A673 (cell line): ENCODE measurements at regions not wholly inside any gene's neighbourhood (a gene's known extent, or its start where the extent isn't known, plus 50 kb on each side); places are given as distances from the start of the nearest gene placed in this dataset.

ENCODE experiments used
- BruUV-seq: library from RNA; stranded (reverse); fragments of 400-500 nt; replicated peaks from 2 replicates; lab custom pipeline; 2021; lab: Mats Ljungman, UMichigan
- CTCF ChIA-PET: fragments of 300-600 bp; sonication (Branson Sonifier 250); formaldehyde crosslinking; loops from one replicate; lab custom pipeline; 2022; ENCODE audit warnings: antibody characterized with exemption; lab: Charles Lee
- POLR2A ChIA-PET: fragments of 300-600 bp; sonication (Branson Sonifier 250); formaldehyde crosslinking; loops from one replicate; lab custom pipeline; 2022; ENCODE audit warnings: antibody characterized with exemption; ENCODE audit not compliant: low non-redundant PET; lab: Charles Lee
- DNase-seq: peaks from one replicate; pipeline ENCODE4 v3.0.0-alpha.2; 2015; ENCODE audit warnings: low spot score
- H3K27ac ChIP-seq: fragments of 200-600 bp; sonication (generic); 2 replicates; pipeline ENCODE4 v1.5.1; 2016; ENCODE audit warnings: mixed run types, low read depth, mild to moderate bottlenecking, mixed read lengths, antibody characterized with exemption, low read length; ENCODE audit not compliant: poor library complexity, severe bottlenecking
- H3K27me3 ChIP-seq: fragments of 200-600 bp; sonication (generic); replicated peaks from 2 replicates; pipeline ENCODE4 v1.6.1; 2017; ENCODE audit warnings: mixed run types, low read depth, mild to moderate bottlenecking, mixed read lengths, antibody characterized with exemption, low read length; ENCODE audit not compliant: insufficient read depth, poor library complexity
- H3K36me3 ChIP-seq: fragments of 200-600 bp; sonication (generic); 2 replicates; pipeline ENCODE4 v1.6.1; 2016; ENCODE audit warnings: mixed run types, mild to moderate bottlenecking, mixed read lengths, antibody characterized with exemption, low read length; ENCODE audit not compliant: insufficient read depth, poor library complexity, severe bottlenecking
- H3K4me1 ChIP-seq: fragments of 200-600 bp; sonication (generic); 2 replicates; pipeline ENCODE4 v1.6.1; 2017; ENCODE audit warnings: mixed run types, mild to moderate bottlenecking, mixed read lengths, antibody characterized with exemption, low read length; ENCODE audit not compliant: insufficient read depth, poor library complexity, severe bottlenecking
- H3K4me3 ChIP-seq: fragments of 200-600 bp; sonication (generic); 2 replicates; pipeline ENCODE4 v1.5.1; 2016; ENCODE audit warnings: low read depth, mixed run types, mild to moderate bottlenecking, mixed read lengths, low read length; ENCODE audit not compliant: poor library complexity, severe bottlenecking
- H3K9me3 ChIP-seq: fragments of 200-600 bp; sonication (generic); 2 replicates; pipeline ENCODE4 v1.6.1; 2016; ENCODE audit warnings: mixed run types, low read depth, mild to moderate bottlenecking, mixed read lengths, antibody characterized with exemption, low read length; ENCODE audit not compliant: poor library complexity, severe bottlenecking
- EZH2 ChIP-seq: fragments of 200-600 bp; sonication (generic); IDR thresholded peaks from 2 replicates; pipeline ENCODE4 v1.6.1; 2017; ENCODE audit warnings: borderline replicate concordance, low read depth, mild to moderate bottlenecking, mixed read lengths, antibody characterized with exemption, low read length; ENCODE audit not compliant: poor library complexity, severe bottlenecking
- intact Hi-C: fragments of 100-400 bp; cut with micrococcal nuclease; formaldehyde crosslinking; loops from one replicate; pipeline ENCODE4 v1.10.0; 2022; ENCODE audit not compliant: unreplicated experiment
- TF ChIP-seq, protein P1 (sequence below): fragments of 300-800, 200-600 bp; sonication (generic); conservative IDR thresholded peaks from 2 replicates; pipeline ENCODE4 v1.5.1; 2017; ENCODE audit warnings: low read depth, mild to moderate bottlenecking, antibody characterized with exemption, low read length, moderate library complexity, mixed read lengths

DNA sequence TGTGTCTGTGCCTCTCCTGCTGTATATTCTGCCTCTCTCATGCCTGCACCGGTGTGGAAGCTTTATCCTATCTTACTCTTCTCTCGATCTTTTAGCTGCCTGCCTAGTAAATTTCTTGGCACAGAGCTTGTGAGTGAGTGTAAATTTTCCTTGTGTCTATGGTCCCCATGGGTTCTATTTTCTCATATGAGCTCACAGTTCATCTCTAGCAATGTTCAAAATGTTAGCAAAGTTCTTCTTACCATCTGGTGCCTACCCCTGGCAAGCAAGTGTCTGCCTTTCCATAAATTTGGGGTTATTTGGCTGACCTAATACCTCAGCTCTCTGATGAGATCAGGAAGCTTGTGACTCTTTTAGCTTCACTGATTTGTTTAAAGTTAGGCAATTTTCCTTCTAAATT lies 572.1 kb upstream of the BRINP3 start:
- Histone ChIP-seq H3K36me3 (no peaks in the 10 kb centered on the region), H3K27ac (no peak overlapping the region), H3K4me1 (no peaks in the 10 kb centered on the region), H3K4me3 (no peak overlapping the region), H3K27me3 (no peaks in the 10 kb centered on the region), H3K9me3 (no peaks in the 10 kb centered on the region)
- ChIA-PET POLR2A (no interaction called here), CTCF (no interaction called here)
- no peak for DNase-seq
- intact Hi-C loops: no loop called here
- no peak for TF ChIP-seq EZH2
- TF ChIP-seq, protein P1, sequence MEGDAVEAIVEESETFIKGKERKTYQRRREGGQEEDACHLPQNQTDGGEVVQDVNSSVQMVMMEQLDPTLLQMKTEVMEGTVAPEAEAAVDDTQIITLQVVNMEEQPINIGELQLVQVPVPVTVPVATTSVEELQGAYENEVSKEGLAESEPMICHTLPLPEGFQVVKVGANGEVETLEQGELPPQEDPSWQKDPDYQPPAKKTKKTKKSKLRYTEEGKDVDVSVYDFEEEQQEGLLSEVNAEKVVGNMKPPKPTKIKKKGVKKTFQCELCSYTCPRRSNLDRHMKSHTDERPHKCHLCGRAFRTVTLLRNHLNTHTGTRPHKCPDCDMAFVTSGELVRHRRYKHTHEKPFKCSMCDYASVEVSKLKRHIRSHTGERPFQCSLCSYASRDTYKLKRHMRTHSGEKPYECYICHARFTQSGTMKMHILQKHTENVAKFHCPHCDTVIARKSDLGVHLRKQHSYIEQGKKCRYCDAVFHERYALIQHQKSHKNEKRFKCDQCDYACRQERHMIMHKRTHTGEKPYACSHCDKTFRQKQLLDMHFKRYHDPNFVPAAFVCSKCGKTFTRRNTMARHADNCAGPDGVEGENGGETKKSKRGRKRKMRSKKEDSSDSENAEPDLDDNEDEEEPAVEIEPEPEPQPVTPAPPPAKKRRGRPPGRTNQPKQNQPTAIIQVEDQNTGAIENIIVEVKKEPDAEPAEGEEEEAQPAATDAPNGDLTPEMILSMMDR: no peak
- no TSS peak for BruUV-seq

DNA sequence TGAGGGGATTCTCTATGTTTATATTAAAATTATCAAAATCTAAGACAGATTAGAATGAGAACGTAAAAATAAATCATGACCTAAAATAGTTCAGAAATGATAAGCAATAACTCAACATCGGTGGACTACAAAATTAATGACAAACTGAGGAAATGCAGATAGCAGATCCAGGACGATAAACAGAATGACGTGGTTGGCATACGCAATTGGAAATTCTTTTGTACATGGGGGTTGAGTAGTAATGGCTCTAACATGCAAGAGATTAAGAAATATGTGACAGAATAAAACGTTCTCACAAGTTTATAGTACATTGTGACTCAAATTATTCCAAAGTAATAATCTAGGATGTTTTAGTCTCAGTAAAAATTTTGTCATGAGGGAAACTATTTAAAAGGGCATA lies 575.2 kb upstream of the BRINP3 start:
- CTCF ChIA-PET: no interaction called here
- TF ChIP-seq, protein P1: no peak
- no peak for TF ChIP-seq EZH2
- H3K4me3 ChIP-seq: no peak overlapping the region
- H3K27me3 ChIP-seq: no peaks in the 10 kb centered on the region
- H3K27ac ChIP-seq: no peak overlapping the region
- DNase-seq: no peak
- H3K4me1 ChIP-seq: no peaks in the 10 kb centered on the region
- no peaks in the 10 kb centered on the region for H3K9me3 ChIP-seq
- POLR2A ChIA-PET: no interaction called here
- H3K36me3 ChIP-seq: no peaks in the 10 kb centered on the region
- intact Hi-C loops: no loop called here
- BruUV-seq: no TSS peak

DNA sequence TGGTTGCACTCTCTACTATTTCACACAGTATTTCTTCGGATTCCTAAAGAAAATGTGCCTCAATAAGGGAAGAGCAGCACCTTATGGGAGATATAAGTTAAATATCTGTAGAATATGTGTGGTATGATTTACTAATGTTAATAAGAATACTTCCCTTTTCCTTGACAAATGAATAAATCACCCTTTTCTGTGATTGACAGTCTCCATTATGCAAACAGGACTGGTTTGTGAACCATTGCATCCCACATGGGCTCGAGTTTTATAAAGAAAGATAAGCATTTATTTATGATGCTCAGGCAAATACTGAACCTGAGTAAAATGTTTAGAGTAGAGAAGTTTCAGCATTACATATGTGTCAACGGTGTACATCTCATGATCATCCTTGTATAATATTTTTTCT lies 587.7 kb upstream of the BRINP3 start:
- Histone ChIP-seq H3K27ac (no peak overlapping the region), H3K27me3 (no peaks in the 10 kb centered on the region), H3K36me3 (no peaks in the 10 kb centered on the region), H3K4me3 (no peak overlapping the region), H3K4me1 (no peaks in the 10 kb centered on the region), H3K9me3 (no peaks in the 10 kb centered on the region)
- intact Hi-C loops: no loop called here
- no peak for TF ChIP-seq EZH2
- TF ChIP-seq, protein P1: no peak
- ChIA-PET CTCF (no interaction called here), POLR2A (no interaction called here)
- BruUV-seq: no TSS peak
- DNase-seq: no peak
